AG04450 (cell line): ENCODE measurements at regions not wholly inside any gene's neighbourhood (a gene's known extent, or its start where the extent isn't known, plus 50 kb on each side); places are given as distances from the start of the nearest gene placed in this dataset.
"Not testable (repeated sequence)": the region's sequence is repeated elsewhere in the genome, so short reads cannot be mapped to it uniquely, and the experiment has no call there.

Source experiments
- CTCF ChIA-PET: fragments of 300-600, 350-600 bp; formaldehyde crosslinking; extraction: SDS; loops from one replicate; lab custom pipeline; 2022; ENCODE audit warnings: antibody characterized with exemption, inconsistent platforms; lab: Charles Lee
- POLR2A ChIA-PET: fragments of 350-600 bp; formaldehyde crosslinking; extraction: SDS; loops from one replicate; lab custom pipeline; 2021; ENCODE audit warnings: antibody characterized with exemption, inconsistent platforms; lab: Yijun Ruan, JAX
- DNase-seq: peaks from one replicate; pipeline ENCODE4 v3.0.0-alpha.2; 2011; ENCODE audit warnings: low read depth, low spot score
- H3K27ac ChIP-seq: one replicate; pipeline ENCODE4 v1.5.1; 2012; ENCODE audit warnings: low read depth, low read length, control low read depth
- H3K27me3 ChIP-seq: one replicate; pipeline ENCODE4 v1.6.0; 2012; ENCODE audit warnings: low read length; ENCODE audit not compliant: control insufficient read depth, insufficient read depth
- H3K4me3 ChIP-seq: 2 replicates; pipeline ENCODE4 v1.5.1; 2011; ENCODE audit warnings: mild to moderate bottlenecking, low read depth, low read length, control low read depth
- H3K9me3 ChIP-seq: 2 replicates; pipeline ENCODE4 v1.5.1; 2012; ENCODE audit warnings: low read length; ENCODE audit not compliant: control insufficient read depth, insufficient read depth
- TF ChIP-seq, protein P1 (sequence below): IDR thresholded peaks from 2 replicates; pipeline ENCODE4 v1.5.1; 2011; ENCODE audit warnings: low read depth, low read length, control low read depth, inconsistent platforms

DNA sequence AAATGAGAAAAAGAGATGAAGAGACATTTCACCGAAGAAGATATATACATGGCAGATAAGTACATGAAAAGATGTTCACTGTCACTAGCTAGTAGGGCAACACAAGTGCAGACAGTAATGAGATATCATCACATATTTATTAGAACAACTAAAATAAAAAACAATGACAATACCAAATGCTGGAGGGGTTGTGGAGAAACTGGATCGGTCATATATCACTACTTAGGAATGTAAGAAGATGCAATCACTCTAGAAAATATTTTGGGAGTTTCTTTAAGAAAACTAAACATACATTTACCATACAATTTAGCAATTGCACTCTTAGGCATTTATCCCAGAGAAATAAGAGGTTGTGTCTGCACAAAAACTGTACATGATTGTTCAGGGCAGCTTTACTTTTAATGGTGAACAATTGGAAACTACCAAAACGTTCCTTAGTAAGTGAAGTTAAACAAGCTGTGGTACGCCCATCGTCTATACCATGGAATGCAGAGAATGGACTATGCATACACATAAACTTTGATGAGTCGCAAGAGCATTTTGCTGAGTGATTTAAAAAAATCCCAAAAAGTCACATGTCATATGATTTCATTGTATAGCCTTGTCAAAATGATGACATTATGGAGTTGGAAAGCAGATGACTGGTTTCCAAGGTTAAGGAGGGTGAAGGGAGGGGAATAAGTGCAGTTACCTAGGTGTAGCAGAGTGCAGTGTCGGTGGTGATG, 149.0 kb upstream of the UBE3A start:
- H3K27me3 ChIP-seq, result no peaks in the 10 kb centered on the region
- TF ChIP-seq, protein P1, sequence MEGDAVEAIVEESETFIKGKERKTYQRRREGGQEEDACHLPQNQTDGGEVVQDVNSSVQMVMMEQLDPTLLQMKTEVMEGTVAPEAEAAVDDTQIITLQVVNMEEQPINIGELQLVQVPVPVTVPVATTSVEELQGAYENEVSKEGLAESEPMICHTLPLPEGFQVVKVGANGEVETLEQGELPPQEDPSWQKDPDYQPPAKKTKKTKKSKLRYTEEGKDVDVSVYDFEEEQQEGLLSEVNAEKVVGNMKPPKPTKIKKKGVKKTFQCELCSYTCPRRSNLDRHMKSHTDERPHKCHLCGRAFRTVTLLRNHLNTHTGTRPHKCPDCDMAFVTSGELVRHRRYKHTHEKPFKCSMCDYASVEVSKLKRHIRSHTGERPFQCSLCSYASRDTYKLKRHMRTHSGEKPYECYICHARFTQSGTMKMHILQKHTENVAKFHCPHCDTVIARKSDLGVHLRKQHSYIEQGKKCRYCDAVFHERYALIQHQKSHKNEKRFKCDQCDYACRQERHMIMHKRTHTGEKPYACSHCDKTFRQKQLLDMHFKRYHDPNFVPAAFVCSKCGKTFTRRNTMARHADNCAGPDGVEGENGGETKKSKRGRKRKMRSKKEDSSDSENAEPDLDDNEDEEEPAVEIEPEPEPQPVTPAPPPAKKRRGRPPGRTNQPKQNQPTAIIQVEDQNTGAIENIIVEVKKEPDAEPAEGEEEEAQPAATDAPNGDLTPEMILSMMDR, result no peak
- POLR2A ChIA-PET, result interaction anchor here (0.6 kb wide), 1 partner anchor 197 kb away, joined by 4 read pairs; no protein-coding TSS in a partner anchor
- DNase-seq, result no peak
- CTCF ChIA-PET, result no interaction called here
- no peak overlapping the region for H3K4me3 ChIP-seq
- no peaks in the 10 kb centered on the region for H3K9me3 ChIP-seq
- no peak overlapping the region for H3K27ac ChIP-seq

DNA sequence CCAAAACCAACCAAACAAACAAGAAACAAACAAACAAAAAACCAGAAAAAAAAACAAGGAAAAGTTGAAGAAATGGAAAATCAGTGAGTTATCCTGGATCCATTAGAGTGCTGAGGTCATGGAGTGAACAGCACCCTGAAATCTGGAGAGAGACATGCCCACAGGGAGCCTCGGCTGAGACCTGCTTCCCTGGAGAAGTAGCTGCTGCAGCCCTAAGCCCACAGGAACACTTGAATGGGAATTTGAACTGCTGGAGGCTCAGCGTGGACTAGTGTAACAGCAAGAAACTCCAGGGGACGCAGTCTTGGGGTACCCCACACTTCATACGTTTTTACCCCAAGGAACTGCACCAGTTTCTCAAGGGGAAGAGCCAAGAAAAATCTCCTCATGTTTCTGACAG, 144.1 kb upstream of the UBE3A start:
- TF ChIP-seq, protein P1, result no peak
- H3K4me3 ChIP-seq, result no peak overlapping the region
- H3K9me3 ChIP-seq, result no peaks in the 10 kb centered on the region
- DNase-seq, result no peak
- ChIA-PET CTCF (no interaction called here), POLR2A (no interaction called here)
- H3K27ac ChIP-seq, result no peak overlapping the region
- H3K27me3 ChIP-seq, result no peaks in the 10 kb centered on the region

DNA sequence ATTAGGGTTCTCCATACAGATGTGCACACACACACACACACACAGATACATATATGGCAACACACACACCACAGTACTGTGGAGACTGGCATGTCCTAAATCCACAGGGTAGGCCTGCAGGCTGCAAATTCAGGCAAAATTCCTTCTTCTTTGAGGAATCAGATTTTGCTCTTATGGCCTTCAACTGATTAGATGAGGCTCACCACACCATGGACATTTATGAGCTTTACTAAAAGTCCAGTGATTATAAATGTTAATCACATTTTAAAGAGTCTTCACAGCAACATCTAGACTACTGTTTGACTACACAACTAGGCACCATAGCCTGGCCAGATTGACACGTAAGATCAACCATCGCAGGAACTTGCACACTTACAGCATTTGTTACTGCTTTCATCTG, 140.3 kb upstream of the UBE3A start:
- Histone ChIP-seq H3K27me3 (no peaks in the 10 kb centered on the region), H3K9me3 (no peaks in the 10 kb centered on the region), H3K4me3 (no peak overlapping the region), H3K27ac (no peak overlapping the region)
- POLR2A ChIA-PET, result no interaction called here
- CTCF ChIA-PET, result no interaction called here
- DNase-seq, result no peak
- TF ChIP-seq, protein P1, result no peak

DNA sequence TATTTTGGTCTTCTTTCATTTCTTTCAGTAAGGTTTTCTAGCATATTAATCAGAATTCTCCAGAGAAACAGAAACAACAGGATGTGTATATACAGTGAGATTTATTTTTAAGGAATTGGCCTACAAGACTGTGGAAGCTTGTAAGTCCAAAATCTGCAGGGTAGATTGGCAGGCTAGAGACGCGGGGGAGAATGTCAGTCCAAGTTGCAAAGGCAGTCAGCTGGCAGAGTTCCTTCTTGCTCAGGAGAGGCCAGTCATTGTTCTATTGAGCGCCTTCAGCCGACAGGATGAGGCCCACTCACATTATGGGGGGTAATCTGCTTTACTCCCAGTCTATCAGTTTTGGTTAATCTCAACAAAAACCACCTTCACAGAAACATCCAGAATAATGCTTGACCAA, 133.4 kb upstream of the UBE3A start:
- TF ChIP-seq, protein P1, result no peak
- DNase-seq, result no peak
- Histone ChIP-seq H3K27ac (no peak overlapping the region), H3K9me3 (no peaks in the 10 kb centered on the region), H3K4me3 (no peak overlapping the region), H3K27me3 (no peaks in the 10 kb centered on the region)
- POLR2A ChIA-PET, result no interaction called here
- CTCF ChIA-PET, result no interaction called here

DNA sequence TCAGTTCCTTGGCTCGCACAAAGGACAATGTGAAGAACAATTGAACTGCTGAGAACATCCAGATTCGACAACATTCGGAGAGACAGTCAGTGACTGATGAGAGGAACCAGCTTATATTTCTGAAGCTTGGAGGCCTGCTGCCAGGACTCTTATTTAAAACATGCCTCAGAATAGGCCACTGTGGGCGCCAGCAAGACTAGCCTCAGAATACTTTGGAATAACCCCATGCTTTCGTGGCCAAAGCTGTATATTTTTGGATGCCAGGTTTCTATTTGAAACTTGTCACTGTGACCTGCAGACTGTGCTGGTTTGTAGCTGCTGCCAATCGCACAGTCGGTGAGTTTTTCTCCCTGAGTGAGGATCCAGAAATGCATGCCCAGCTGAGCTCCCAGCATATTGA, 129.9 kb upstream of the UBE3A start:
- Histone ChIP-seq H3K4me3 (no peak overlapping the region), H3K27ac (no peak overlapping the region), H3K9me3 (no peaks in the 10 kb centered on the region), H3K27me3 (no peaks in the 10 kb centered on the region)
- ChIA-PET CTCF (no interaction called here), POLR2A (no interaction called here)
- TF ChIP-seq, protein P1, result no peak
- DNase-seq, result no peak

DNA sequence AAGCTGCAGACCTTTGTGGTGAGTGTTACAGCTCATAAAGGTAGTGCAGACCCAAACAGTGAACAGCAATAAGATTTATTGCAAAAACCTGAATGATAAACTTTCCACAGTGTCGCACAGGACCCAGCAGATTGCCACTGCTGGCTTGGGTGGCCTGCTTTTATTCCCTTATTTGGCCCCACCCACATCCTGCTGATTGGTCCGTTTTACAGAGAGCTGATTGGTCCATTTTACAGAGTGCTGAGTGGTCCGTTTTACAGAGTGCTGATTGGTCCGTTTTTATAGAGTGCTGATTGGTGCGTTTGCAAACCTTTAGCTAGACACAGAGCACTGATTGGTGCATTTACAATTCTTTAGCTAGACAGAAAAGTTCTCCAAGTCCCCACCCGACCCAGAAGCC, 127.7 kb upstream of the UBE3A start:
- H3K27me3 ChIP-seq, CTCF ChIA-PET, H3K9me3 ChIP-seq, H3K27ac ChIP-seq, DNase-seq, POLR2A ChIA-PET, H3K4me3 ChIP-seq: not testable (repeated sequence)
